AG20443 (cell line): ENCODE measurements at regions not wholly inside any gene's neighbourhood (a gene's known extent, or its start where the extent isn't known, plus 50 kb on each side); places are given as distances from the start of the nearest gene placed in this dataset.

Experiments used
- DNase-seq: peaks from one replicate; pipeline ENCODE4 v3.0.0; 2012; ENCODE audit warnings: low spot score, mixed read lengths

DNA sequence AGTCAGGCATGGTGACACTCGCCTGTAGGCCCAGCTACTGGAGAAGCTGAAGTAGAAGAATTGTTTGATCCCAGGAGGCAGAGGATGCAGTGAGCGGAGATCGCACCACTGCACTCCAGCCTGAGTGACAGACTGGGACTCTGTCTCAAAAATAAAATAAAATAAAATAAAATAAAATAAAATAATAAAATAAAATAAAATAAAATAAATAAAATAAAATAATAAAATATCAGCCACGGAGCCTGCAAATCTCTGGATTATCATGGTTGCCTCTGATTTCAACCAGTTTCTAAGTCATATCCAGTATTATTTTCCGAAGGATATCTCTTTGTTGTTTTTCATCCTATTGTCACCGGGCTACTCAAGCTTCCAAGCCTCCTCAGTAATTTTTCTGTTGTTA is 51.7 kb upstream of the FZD8 start:
- no peak for DNase-seq
